HG03039 (cell line): ENCODE measurements at regions not wholly inside any gene's neighbourhood (a gene's known extent, or its start where the extent isn't known, plus 50 kb on each side); places are given as distances from the start of the nearest gene placed in this dataset.

Source experiments
- ATAC-seq: cut with Tn5 transposase; IDR thresholded peaks from one replicate; pipeline ENCODE4 v1.9.1; 2021; ENCODE audit warnings: mild to moderate bottlenecking, moderate library complexity; ENCODE audit not compliant: unreplicated experiment

DNA sequence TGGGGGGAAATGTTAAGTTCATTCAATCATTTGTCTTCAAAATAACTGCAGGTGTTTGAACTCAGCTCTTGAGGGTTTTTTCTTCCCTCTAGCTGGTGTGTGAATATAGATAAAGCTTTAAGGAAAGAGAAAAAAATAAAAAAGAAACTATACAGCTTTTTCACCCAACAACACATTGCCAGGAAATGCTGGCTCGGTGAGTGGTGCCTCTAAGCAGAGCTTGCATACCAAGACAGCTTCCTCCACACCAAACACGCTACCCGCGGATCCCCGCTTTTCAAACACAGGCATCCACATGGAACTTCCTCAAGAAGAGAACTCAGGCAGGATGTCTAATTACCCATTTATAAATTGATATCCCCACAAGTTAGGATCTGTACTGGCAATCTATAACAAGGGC, 69.8 kb upstream of the TANK start:
- ATAC-seq: peak; percentile 36

DNA sequence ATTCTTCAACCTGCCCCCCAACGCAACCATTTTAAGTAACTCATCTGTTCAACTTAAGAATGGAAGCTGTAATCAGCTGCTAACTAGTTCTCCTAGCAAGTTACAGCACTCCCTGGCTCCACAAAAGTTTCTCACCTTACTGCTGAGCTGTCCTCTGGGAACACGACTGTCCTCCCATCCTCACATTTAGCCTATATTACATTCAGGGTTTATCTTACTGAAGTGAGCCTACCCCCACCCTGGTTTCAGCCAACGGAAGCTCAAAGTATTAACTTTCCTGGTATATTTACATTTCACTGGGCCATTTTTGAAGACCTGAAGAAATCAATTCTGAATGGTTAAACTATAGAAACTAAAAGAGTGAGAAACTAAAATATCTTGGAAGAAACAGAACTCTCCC, 64.9 kb upstream of the TANK start:
- no peak for ATAC-seq

DNA sequence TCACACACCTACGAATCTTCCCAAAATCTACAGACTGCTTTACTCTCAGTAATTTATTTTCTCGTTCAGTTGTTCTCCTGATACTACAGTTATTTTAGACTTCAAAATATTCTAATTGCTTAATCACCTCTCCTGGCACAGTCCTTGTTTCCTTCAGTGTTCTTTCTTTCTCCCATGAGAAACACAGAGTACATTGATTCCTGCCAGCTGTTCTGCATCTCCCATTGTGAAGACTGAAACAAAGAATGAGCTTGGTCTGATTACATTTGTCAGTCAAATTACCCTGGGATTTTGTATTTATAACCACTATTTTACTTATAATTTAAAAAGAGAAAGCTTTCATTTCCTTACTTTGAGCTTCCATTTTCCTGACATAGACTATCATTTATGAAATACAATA, 63.9 kb upstream of the TANK start:
- no peak for ATAC-seq

DNA sequence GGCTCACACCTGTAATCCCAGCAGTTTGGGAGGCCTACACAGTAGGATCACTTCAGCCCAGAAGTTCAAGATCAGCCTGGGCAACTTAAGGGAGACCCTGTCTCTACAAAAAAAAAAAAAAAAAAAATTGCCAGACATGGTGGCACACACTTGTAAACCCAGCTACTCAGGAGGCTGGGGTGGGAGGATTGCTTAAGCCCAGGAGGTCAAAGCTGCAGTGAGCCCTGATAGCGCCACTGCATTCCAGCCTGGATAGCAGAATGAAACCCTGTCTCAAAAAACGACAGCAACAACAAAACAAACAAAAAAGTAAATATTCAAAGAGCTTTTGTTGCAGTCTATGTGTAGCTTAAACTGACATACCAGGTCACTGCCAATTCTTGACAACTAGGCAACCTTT, 63.1 kb upstream of the TANK start:
- no peak for ATAC-seq

DNA sequence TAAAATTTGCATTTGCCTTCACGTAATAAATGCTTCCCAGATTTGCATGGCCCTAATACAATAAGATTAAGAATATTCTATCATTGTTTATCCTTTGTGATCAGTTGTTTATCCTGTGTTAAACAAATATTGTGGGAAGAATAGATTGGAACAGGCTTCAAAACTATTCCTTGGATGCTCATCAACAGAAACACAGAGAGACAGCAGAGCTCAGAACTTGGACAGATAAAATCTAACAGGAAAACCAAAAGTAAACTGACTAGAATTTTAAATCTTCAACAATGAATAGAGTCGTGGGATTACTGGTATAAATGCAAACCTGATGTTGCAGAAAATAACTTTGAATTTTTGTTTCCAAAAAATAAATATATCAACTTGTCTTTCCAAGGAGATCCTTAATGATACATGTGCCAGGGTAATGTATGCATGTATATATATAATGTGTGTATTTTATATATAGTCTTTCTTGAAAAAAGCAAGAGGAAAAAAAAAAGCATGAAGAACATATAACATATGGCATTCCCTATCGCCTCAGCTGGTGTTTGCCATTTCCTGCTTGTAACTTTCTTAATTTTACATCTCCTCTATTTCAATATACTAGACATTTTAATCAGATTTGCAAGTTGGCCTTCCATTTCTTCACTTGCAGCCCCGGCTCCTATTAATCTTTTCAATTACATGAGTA, 59.9 kb upstream of the TANK start:
- ATAC-seq: no peak

DNA sequence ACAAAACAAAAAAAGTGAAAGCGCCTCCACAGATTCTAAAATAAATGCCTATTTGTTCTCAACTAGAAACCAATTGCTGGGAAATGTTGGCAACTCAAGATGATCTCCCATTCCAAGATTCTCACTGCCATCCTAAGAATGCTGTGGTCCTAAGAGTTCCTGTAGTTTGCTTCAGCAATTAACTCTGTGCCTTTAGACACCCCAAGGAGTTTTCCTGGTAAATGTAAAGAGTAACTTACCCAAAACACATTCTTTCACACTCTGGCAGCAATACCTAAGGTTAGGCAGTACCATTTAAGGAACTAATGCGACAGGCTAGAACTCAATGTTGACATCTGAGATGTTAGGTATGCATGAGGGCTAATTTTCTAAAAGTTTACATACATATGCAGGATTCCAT, 58.8 kb upstream of the TANK start:
- no peak for ATAC-seq

DNA sequence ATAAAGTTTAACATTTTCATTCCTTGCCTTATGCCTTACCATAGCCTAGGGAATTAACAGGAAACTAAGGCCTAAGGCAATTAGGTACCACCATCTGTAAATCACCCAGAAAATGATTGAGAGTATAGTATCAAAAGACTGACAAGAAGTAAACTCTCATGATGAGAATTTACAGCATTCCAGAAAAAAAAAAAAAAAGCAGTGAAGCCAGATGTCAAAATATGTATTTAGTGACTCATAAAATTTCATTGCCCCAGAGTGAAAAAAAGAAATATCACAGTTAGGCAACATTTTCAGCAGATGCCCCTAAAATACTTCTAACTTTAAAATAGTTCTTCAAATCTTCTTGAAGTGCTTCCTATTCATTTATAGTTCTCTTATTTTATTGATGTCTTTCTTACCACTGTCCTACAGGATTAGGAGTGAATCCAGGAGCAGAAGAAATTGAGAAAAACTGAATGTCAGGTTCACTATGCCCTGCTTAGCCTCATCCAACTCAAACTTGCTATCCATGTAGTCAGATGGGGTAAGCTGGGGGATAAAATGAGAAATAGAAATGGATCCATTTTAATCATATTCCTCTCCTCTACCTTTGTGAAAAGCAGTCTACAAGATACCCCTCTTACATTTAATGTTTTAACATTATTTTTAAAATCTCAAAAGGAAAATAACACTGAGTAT, 57.3 kb upstream of the TANK start:
- no peak for ATAC-seq

DNA sequence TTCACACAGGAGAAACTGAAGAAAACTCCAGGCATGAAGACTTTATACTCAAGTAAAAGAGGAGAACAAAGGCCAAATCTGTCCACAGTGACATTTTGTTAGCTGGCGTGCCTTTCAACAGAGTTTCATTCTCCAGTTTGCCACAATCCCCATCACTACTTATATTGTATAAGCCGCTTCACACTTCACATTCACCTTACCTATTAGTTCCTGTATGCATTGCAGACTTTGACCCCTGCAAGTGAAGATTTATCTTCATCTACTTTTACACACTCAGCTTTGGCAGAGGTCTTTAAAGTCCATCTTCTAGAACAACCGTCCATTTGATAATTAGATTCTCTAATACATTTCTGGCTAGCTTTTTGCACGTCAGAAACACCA, 56.8 kb upstream of the TANK start:
- ATAC-seq: no peak

DNA sequence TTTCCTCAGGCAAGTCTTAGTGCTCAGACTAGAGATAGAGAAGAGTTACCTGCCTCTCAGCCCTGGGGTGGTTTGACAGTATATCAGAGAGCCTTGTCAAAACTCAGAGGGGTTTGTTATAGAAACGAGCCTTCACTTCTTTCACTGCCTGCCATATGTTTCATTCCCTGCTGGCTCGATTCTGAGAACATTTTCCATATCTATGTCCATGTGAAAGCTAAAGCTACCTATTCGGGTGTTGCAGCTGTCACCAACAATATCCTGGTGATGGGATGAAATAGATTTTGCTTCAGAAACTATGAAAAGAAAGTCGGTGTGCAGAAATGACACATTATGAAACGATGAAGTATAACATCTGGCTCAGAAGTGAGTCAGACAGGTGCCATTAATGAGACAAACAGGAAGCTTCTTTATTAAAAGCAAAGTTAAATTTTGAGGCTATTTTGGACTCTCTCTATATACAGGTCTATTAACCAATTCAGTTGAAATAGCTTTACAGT, 56.1 kb upstream of the TANK start:
- ATAC-seq: peak; percentile 88

DNA sequence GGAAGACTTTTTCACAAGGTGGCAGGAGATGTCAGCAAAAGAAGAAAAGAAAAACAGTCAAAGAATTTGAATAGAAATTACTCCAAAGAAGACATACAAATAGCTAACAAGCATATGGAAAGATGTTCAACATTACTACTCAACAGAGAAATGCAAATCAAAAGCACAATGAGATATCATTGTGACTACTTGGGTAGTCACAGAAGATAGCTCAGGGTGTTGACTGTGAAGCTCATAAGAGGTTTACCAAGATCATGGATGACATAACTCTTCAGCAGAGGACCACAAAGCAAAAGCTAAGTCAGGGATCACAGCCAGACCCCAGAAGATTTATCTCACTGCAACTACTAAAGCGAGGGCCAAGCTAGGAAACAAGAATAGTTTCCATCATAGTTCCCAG, 53.0 kb upstream of the TANK start:
- ATAC-seq: no peak
